ENCODE measurements at regions not wholly inside any gene's neighbourhood (a gene's known extent, or its start where the extent isn't known, plus 50 kb on each side); places are given as distances from the start of the nearest gene placed in this dataset.
"Not testable (repeated sequence)": the region's sequence is repeated elsewhere in the genome, so short reads cannot be mapped to it uniquely, and the experiment has no call there.

- DNase-seq: no peak
Measured at GRCh38 chr13:37163641-37164265, 58.3 kb upstream of the CSNK1A1L start.

GRCh38 chr13:37158481-37158880 is 53.0 kb upstream of the CSNK1A1L start:
- no peak for DNase-seq

GRCh38 chr13:37155613-37156097 is 50.2 kb upstream of the CSNK1A1L start:
- not testable (repeated sequence) for DNase-seq

Data from renal pelvis (tissue), 1 donor.